DOHH2 (cell line): ENCODE measurements at regions not wholly inside any gene's neighbourhood (a gene's known extent, or its start where the extent isn't known, plus 50 kb on each side); places are given as distances from the start of the nearest gene placed in this dataset.

Source experiments
- H3F3A ChIP-seq: fragments of 200-600 bp; sonication (generic), shearing (Covaris generic); 2 replicates; pipeline ENCODE4 v1.6.0; 2016; ENCODE audit warnings: antibody characterized with exemption, mild to moderate bottlenecking; ENCODE audit not compliant: control insufficient read depth, insufficient read depth
- H3K27ac ChIP-seq: fragments of 200-600 bp; sonication (generic); 2 replicates; pipeline ENCODE4 v1.5.1; 2014; ENCODE audit warnings: low read depth, mild to moderate bottlenecking, low read length, moderate library complexity
- H3K27me3 ChIP-seq: fragments of 200-600 bp; sonication (generic); 2 replicates; pipeline ENCODE4 v1.6.1; 2014; ENCODE audit warnings: mild to moderate bottlenecking, low read length, mixed read lengths; ENCODE audit not compliant: control insufficient read depth
- H3K36me3 ChIP-seq: fragments of 200-600 bp; sonication (generic); 2 replicates; pipeline ENCODE4 v1.6.1; 2014; ENCODE audit warnings: mild to moderate bottlenecking, low read length, moderate library complexity, mixed read lengths; ENCODE audit not compliant: control insufficient read depth
- H3K4me1 ChIP-seq: fragments of 200-600 bp; sonication (generic); 2 replicates; pipeline ENCODE4 v1.6.1; 2014; ENCODE audit warnings: mild to moderate bottlenecking, low read length, mixed read lengths; ENCODE audit not compliant: control insufficient read depth
- H3K4me2 ChIP-seq: fragments of 200-600 bp; sonication (generic); 2 replicates; pipeline ENCODE4 v1.6.0; 2014; ENCODE audit warnings: mild to moderate bottlenecking, low read length, moderate library complexity
- H3K4me3 ChIP-seq: fragments of 200-600 bp; sonication (generic); 2 replicates; pipeline ENCODE4 v1.5.1; 2014; ENCODE audit warnings: mild to moderate bottlenecking, low read length, mixed read lengths
- H3K79me2 ChIP-seq: fragments of 200-600 bp; sonication (generic); 2 replicates; pipeline ENCODE4 v1.6.1; 2014; ENCODE audit warnings: mild to moderate bottlenecking, low read length, mixed read lengths; ENCODE audit not compliant: control insufficient read depth
- H3K9me2 ChIP-seq: fragments of 200-600 bp; sonication (generic); replicated peaks from 2 replicates; pipeline ENCODE4 v1.6.1; 2014; ENCODE audit warnings: mild to moderate bottlenecking, low read length, mixed read lengths; ENCODE audit not compliant: control insufficient read depth
- H3K9me3 ChIP-seq: fragments of 200-600 bp; sonication (generic); 2 replicates; pipeline ENCODE4 v1.6.1; 2014; ENCODE audit warnings: antibody characterized with exemption, low read length, mixed read lengths; ENCODE audit not compliant: control insufficient read depth, insufficient read depth
- H4K20me1 ChIP-seq: fragments of 200-600 bp; sonication (generic); 2 replicates; pipeline ENCODE4 v1.6.0; 2014; ENCODE audit warnings: low read depth, mild to moderate bottlenecking, antibody characterized with exemption, low read length, moderate library complexity; ENCODE audit not compliant: control insufficient read depth, insufficient read depth
- EZH2phosphoT487 ChIP-seq: fragments of 200-600 bp; sonication (generic); IDR thresholded peaks from 2 replicates; pipeline ENCODE4 v1.6.1; 2017; ENCODE audit warnings: borderline replicate concordance, mild to moderate bottlenecking, antibody characterized with exemption, low read length, moderate library complexity, mixed read lengths
- TF ChIP-seq, protein P1 (sequence below): fragments of 200-600 bp; sonication (generic); IDR thresholded peaks from one replicate; pipeline ENCODE4 v1.5.1; 2014; ENCODE audit warnings: antibody characterized with exemption, mild to moderate bottlenecking, low read depth, low read length; ENCODE audit not compliant: poor library complexity, severe bottlenecking

DNA sequence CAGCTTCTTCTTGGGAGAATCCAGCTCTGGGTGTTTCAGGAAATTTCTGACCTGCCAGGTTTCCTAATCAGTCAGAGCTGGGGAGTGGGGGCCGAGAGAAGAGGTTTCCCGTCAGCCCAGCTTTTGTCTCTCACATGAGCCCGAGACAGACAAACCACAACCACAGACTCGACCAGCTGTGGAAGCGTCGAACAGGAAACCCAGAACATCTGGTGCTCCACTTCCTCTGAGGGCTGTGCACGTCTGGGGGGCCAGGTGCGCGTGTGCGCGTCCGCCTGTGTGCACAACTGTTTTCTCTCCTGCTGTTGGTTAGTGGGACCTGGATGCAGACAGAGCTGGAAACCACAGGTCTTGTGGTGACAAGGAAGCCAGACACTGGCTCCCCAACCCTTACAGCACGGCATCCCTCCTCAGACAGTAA is 113.0 kb upstream of the SLC25A33 start:
- peaks cover 85% of the 10 kb centered on the region for H3K4me1 ChIP-seq
- H3K4me3 ChIP-seq, result peak overlapping the region; percentile 64
- peak overlapping the region; percentile 82 for H3K4me2 ChIP-seq
- H3F3A ChIP-seq, result peaks cover 56% of the 10 kb centered on the region
- H3K36me3 ChIP-seq, result no peaks in the 10 kb centered on the region
- H3K9me2 ChIP-seq, result no peaks in the 10 kb centered on the region
- no peaks in the 10 kb centered on the region for H3K27me3 ChIP-seq
- H3K79me2 ChIP-seq, result 0 out of 2 replicates have a peak, but pooled peaks cover 4% of the 10 kb centered on the region
- no peak for TF ChIP-seq EZH2phosphoT487
- TF ChIP-seq, protein P1, sequence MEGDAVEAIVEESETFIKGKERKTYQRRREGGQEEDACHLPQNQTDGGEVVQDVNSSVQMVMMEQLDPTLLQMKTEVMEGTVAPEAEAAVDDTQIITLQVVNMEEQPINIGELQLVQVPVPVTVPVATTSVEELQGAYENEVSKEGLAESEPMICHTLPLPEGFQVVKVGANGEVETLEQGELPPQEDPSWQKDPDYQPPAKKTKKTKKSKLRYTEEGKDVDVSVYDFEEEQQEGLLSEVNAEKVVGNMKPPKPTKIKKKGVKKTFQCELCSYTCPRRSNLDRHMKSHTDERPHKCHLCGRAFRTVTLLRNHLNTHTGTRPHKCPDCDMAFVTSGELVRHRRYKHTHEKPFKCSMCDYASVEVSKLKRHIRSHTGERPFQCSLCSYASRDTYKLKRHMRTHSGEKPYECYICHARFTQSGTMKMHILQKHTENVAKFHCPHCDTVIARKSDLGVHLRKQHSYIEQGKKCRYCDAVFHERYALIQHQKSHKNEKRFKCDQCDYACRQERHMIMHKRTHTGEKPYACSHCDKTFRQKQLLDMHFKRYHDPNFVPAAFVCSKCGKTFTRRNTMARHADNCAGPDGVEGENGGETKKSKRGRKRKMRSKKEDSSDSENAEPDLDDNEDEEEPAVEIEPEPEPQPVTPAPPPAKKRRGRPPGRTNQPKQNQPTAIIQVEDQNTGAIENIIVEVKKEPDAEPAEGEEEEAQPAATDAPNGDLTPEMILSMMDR, result no peak
- peak overlapping the region; percentile 96 for H3K27ac ChIP-seq
- no peaks in the 10 kb centered on the region for H4K20me1 ChIP-seq
- H3K9me3 ChIP-seq, result no peaks in the 10 kb centered on the region

DNA sequence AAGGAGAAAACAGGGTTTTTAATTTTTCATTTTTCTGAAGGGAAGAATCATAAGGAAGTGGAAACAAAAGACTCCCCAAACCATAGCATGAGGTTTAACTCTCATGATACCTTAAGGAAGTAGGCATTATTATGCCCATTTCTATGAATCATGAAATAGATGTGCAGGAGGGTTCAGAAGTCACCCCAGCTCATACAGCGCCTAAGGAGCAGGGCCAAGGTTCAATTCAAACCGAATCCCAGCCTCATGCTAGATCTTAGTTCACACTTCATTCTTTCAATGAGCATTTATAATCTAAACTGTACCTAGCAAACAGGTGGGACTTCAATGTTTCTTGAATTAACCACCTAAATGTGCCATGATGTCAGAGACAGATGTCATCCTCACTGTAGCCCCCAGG is 111.9 kb upstream of the SLC25A33 start:
- no peaks in the 10 kb centered on the region for H3K36me3 ChIP-seq
- peak overlapping the region; percentile 82 for H3K4me2 ChIP-seq
- peaks cover 49% of the 10 kb centered on the region for H3F3A ChIP-seq
- no peaks in the 10 kb centered on the region for H4K20me1 ChIP-seq
- H3K9me2 ChIP-seq, result no peaks in the 10 kb centered on the region
- no peaks in the 10 kb centered on the region for H3K9me3 ChIP-seq
- peak overlapping the region; percentile 63 for H3K4me3 ChIP-seq
- peaks cover 74% of the 10 kb centered on the region for H3K4me1 ChIP-seq
- H3K27me3 ChIP-seq, result no peaks in the 10 kb centered on the region
- 0 out of 2 replicates have a peak, but pooled peaks cover 4% of the 10 kb centered on the region for H3K79me2 ChIP-seq
- peak overlapping the region; percentile 96 for H3K27ac ChIP-seq
- no peak for TF ChIP-seq EZH2phosphoT487
- TF ChIP-seq, protein P1, result no peak

DNA sequence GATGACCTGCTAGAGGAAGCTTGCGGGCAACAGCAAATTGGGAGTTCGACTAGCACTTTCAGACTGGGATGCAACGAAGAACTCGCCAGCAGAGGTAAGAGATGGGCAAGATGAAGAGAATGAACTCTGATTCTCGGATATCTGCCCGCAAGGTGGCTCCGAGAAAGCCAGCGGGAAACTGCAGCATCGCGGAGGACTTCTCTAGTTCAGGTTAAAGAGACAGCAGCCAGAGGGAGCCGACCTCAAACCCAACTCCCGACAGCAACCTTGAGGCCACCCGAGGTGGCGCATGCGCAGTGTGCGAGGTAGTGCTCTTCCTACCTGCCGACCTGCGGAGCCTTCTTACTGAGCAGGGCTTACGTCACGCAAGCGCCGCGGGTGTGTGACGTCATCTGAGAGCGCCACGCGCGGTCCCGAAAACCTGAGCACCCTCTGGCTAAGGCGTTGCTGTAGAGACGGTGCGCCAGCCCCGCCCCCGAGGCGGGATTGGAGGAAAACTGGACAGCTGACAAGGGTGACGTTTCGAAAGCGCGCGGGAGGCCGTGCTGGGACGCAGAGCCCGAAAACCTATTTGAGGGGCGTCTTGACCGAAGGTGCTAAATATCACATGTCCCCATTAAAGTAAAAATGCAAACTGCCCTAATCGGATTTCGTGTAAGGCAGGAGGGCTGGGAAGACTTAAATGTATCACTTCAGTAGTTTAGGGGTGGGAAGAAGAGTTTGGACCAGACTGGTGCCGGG is 110.5 kb upstream of the SLC25A33 start:
- TF ChIP-seq, protein P1, result peak; percentile 36
- TF ChIP-seq EZH2phosphoT487, result no peak
- peak overlapping the region; percentile 82 for H3K4me2 ChIP-seq
- peaks cover 35% of the 10 kb centered on the region for H3F3A ChIP-seq
- peak overlapping the region; percentile 96 for H3K27ac ChIP-seq
- peak overlapping the region; percentile 72 for H3K4me3 ChIP-seq
- no peaks in the 10 kb centered on the region for H3K9me2 ChIP-seq
- peaks cover 60% of the 10 kb centered on the region for H3K4me1 ChIP-seq
- H3K9me3 ChIP-seq, result no peaks in the 10 kb centered on the region
- no peaks in the 10 kb centered on the region for H3K36me3 ChIP-seq
- H3K79me2 ChIP-seq, result 0 out of 2 replicates have a peak, but pooled peaks cover 4% of the 10 kb centered on the region
- H4K20me1 ChIP-seq, result no peaks in the 10 kb centered on the region
- H3K27me3 ChIP-seq, result no peaks in the 10 kb centered on the region
